HepG2 (cell line): ENCODE measurements at regions not wholly inside any gene's neighbourhood (a gene's known extent, or its start where the extent isn't known, plus 50 kb on each side); places are given as distances from the start of the nearest gene placed in this dataset.

Experiments used
- ATAC-seq: fragments of 200-7000 bp; cut with Tn5 transposase; 3 replicates; pipeline ENCODE4 v1.9.1; 2020; ENCODE audit warnings: mild to moderate bottlenecking, moderate library complexity
- BruUV-seq: library from RNA; stranded (reverse); fragments of 400-500 nt; replicated peaks from 2 replicates; lab custom pipeline; 2021; lab: Mats Ljungman, UMichigan
- CTCF ChIA-PET: fragments of 300-600 bp; formaldehyde crosslinking; extraction: SDS; loops from one replicate; lab custom pipeline; 2021; ENCODE audit warnings: low total read pairs, inconsistent platforms, low intra/inter-chr PET ratio; lab: Yijun Ruan, JAX
- POLR2A ChIA-PET: fragments of 350-600 bp; sonication (Branson Sonifier 250); formaldehyde crosslinking; loops from one replicate; lab custom pipeline; 2020; ENCODE audit warnings: antibody characterized with exemption, inconsistent platforms; lab: Yijun Ruan, JAX
- DNase-seq: peaks from one replicate; pipeline ENCODE4 v3.0.0-alpha.2; 2015; ENCODE audit warnings: low spot score
- FAIRE-seq: peaks from 3 replicates; lab custom pipeline; 2011; peaks lifted over from hg19 to GRCh38; lab: Jason Lieb, UNC
- H2AFZ ChIP-seq: one replicate; pipeline ENCODE4 v1.6.1; 2011; ENCODE audit warnings: low read length, inconsistent platforms
- H3K27ac ChIP-seq: fragments of 300-600 bp; 3 replicates; pipeline ENCODE4 v1.8.0; 2011; ENCODE audit warnings: mixed run types, mild to moderate bottlenecking, mixed read lengths, low read length, inconsistent platforms; ENCODE audit not compliant: insufficient read depth; ENCODE audit errors: extremely low read length
- H3K27me3 ChIP-seq, 2 experiments: fragments of 200-600 bp in 1 of 2; 2 replicates in 1 of 2; 3 replicates in 1 of 2; pipeline versions ENCODE4 v1.6.0 to v1.8.0; 2011; ENCODE audit warnings: low read length in 2 of 2, mild to moderate bottlenecking in 2 of 2, moderate library complexity in 2 of 2, inconsistent platforms in 1 of 2; ENCODE audit not compliant: insufficient read depth in 2 of 2, control insufficient read depth in 1 of 2
- H3K36me3 ChIP-seq, 2 experiments: fragments of 200-600 bp in 1 of 2; replicated peaks in 1 of 2; 2 replicates in 1 of 2; 3 replicates in 1 of 2; pipeline versions ENCODE4 v1.5.1 to v1.8.0; 2011; ENCODE audit warnings: low read length in 2 of 2, inconsistent platforms in 1 of 2; ENCODE audit not compliant: insufficient read depth in 2 of 2, control insufficient read depth in 1 of 2
- H3K4me1 ChIP-seq: 2 replicates; pipeline ENCODE4 v1.5.1; 2012; ENCODE audit warnings: low read length, inconsistent platforms; ENCODE audit not compliant: insufficient read depth
- H3K4me2 ChIP-seq: 2 replicates; pipeline ENCODE4 v1.6.0; 2011; ENCODE audit warnings: low read depth, low read length, inconsistent platforms
- H3K4me3 ChIP-seq, 3 experiments: fragments of 200-600 bp in 1 of 3; sonication (generic), shearing (Covaris generic) in 1 of 3; replicated peaks in 1 of 3; 2 replicates each; pipeline ENCODE4 v1.5.1; 2011 to 2016; ENCODE audit warnings: low read length in 3 of 3, inconsistent platforms in 2 of 3, low read depth in 2 of 3, mild to moderate bottlenecking in 2 of 3, control low read depth in 1 of 3, mixed read lengths in 1 of 3; ENCODE audit not compliant: insufficient read depth in 1 of 3
- H3K79me2 ChIP-seq: one replicate; pipeline ENCODE4 v1.6.1; 2011; ENCODE audit warnings: low read length, inconsistent platforms; ENCODE audit not compliant: insufficient read depth
- H3K9ac ChIP-seq: 2 replicates; pipeline ENCODE4 v1.6.0; 2011; ENCODE audit warnings: mild to moderate bottlenecking, low read depth, low read length, inconsistent platforms; ENCODE audit not compliant: insufficient read depth
- H3K9me3 ChIP-seq: 2 replicates; pipeline ENCODE4 v1.5.1; 2012; ENCODE audit warnings: mild to moderate bottlenecking, low read length
- H4K20me1 ChIP-seq: 2 replicates; pipeline ENCODE4 v1.6.0; 2011; ENCODE audit warnings: inconsistent platforms, mild to moderate bottlenecking, low read length, moderate library complexity; ENCODE audit not compliant: insufficient read depth
- ATAD3A ChIP-seq: sonication (generic); formaldehyde crosslinking; IDR thresholded peaks from 2 replicates; pipeline ENCODE4 v1.4.0; 2020; ENCODE audit warnings: missing genetic modification reagents
- CHD4 ChIP-seq: fragments of 200-600 bp; sonication (generic); IDR thresholded peaks from 2 replicates; pipeline ENCODE4 v1.7.0; 2017; ENCODE audit warnings: mild to moderate bottlenecking, low read length, borderline replicate concordance
- EZH2 ChIP-seq: conservative IDR thresholded peaks from 2 replicates; pipeline ENCODE4 v1.6.1; 2012; ENCODE audit warnings: mild to moderate bottlenecking, low read depth, low read length, moderate library complexity
- HIC2 ChIP-seq: sonication (generic); formaldehyde crosslinking; IDR thresholded peaks from 2 replicates; pipeline ENCODE4 v1.9.0; 2022; ENCODE audit warnings: low read depth, missing genetic modification reagents
- NCOA1 ChIP-seq: sonication (generic); formaldehyde crosslinking; IDR thresholded peaks from 2 replicates; pipeline ENCODE4 v1.9.0; 2021; ENCODE audit warnings: missing genetic modification reagents
- NFATC3 ChIP-seq: sonication (generic); formaldehyde crosslinking; IDR thresholded peaks from 2 replicates; pipeline ENCODE4 v1.5.1; 2020; ENCODE audit warnings: mild to moderate bottlenecking, missing genetic modification reagents
- ONECUT2 ChIP-seq: sonication (generic); formaldehyde crosslinking; IDR thresholded peaks from 2 replicates; pipeline ENCODE4 v1.4.0; 2020; ENCODE audit warnings: missing genetic modification reagents
- POLR2A ChIP-seq, 2 experiments: IDR thresholded peaks; 2 replicates each; pipeline ENCODE4 v1.6.1; 2011; ENCODE audit warnings: low read depth in 2 of 2, low read length in 2 of 2, mild to moderate bottlenecking in 1 of 2, moderate library complexity in 1 of 2; ENCODE audit not compliant: insufficient read depth in 1 of 2
- REXO4 ChIP-seq: sonication (generic); formaldehyde crosslinking; IDR thresholded peaks from 2 replicates; pipeline ENCODE4 v1.8.0; 2022; ENCODE audit warnings: missing genetic modification reagents, mild to moderate bottlenecking, borderline replicate concordance
- TBP ChIP-seq: sonication (generic); formaldehyde crosslinking; IDR thresholded peaks from 2 replicates; pipeline ENCODE4 v1.5.0; 2020; ENCODE audit warnings: missing genetic modification reagents
- ZFP82 ChIP-seq: sonication (generic); formaldehyde crosslinking; IDR thresholded peaks from 2 replicates; pipeline ENCODE4 v1.5.1; 2020; ENCODE audit warnings: mild to moderate bottlenecking, missing genetic modification reagents, borderline replicate concordance
- ZMYM3 ChIP-seq: sonication (generic); formaldehyde crosslinking; IDR thresholded peaks from 2 replicates; pipeline ENCODE4 v1.5.1; 2020; ENCODE audit warnings: mild to moderate bottlenecking, missing genetic modification reagents
- ZNF263 ChIP-seq: sonication (generic); formaldehyde crosslinking; IDR thresholded peaks from 2 replicates; pipeline ENCODE4 v1.4.0; 2020; ENCODE audit warnings: missing genetic modification reagents
- ZNF569 ChIP-seq: sonication (generic); formaldehyde crosslinking; IDR thresholded peaks from 2 replicates; pipeline ENCODE4 v1.5.0; 2020; ENCODE audit warnings: mild to moderate bottlenecking, missing genetic modification reagents, moderate library complexity, borderline replicate concordance
- ZNF598 ChIP-seq: sonication (generic); formaldehyde crosslinking; IDR thresholded peaks from 2 replicates; pipeline ENCODE4 v1.5.1; 2020; ENCODE audit warnings: mild to moderate bottlenecking, missing genetic modification reagents, borderline replicate concordance
- ZNF768 ChIP-seq: sonication (generic); formaldehyde crosslinking; IDR thresholded peaks from 2 replicates; pipeline ENCODE4 v1.4.0; 2020; ENCODE audit warnings: missing genetic modification reagents
- WGBS: methylation state at CpG from one replicate; pipeline ENCODE4 v1.1.6; 2017; ENCODE audit warnings: low lambda C conversion rate; 5-methylcytosine and 5-hydroxymethylcytosine counted together
- in situ Hi-C: cut with HindIII; loops from 2 replicates; pipeline ENCODE4 v1.10.0; 2017; ENCODE audit warnings: low pct_unique_long_range_greater_than_20kb; ENCODE audit not compliant: extremely low pct_ligation_motif_present
- intact Hi-C: fragments of 100-400 bp; cut with micrococcal nuclease; formaldehyde crosslinking; loops from one replicate; pipeline ENCODE4 v1.10.0; 2022; ENCODE audit not compliant: unreplicated experiment
- TF ChIP-seq, protein P1 (sequence below): sonication (generic); formaldehyde crosslinking; conservative IDR thresholded peaks from 2 replicates; pipeline ENCODE4 v1.4.0; 2020; ENCODE audit warnings: missing genetic modification reagents

DNA sequence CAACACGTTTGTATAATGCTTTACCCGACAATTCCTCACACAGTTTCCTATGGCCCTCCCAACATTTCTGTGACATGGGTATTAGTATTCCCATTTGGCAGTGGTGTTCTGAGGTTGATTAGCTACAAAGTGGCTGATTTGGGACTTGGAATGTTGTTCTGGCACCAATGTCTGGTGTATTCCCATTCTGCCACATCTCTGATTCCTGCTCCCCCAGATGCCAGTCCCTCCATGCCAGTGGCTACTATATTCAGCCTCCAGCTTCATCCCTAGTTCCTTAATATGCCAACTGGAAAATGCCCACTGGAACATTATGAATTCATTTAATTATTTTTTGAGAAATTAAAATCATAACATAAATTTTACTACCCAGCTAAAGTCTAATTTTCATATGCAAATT is 60.6 kb upstream of the NBEA start:
- Histone ChIP-seq H3K4me3 (no peak overlapping the region), H3K36me3 (no peaks in the 10 kb centered on the region), H2AFZ (no peak overlapping the region), H3K79me2 (no peaks in the 10 kb centered on the region), H3K27ac (no peak overlapping the region), H3K4me2 (no peak overlapping the region), H3K9me3 (no peaks in the 10 kb centered on the region), H4K20me1 (no peaks in the 10 kb centered on the region), H3K4me1 (peaks cover 7% of the 10 kb centered on the region; the same call in 1 of the 2 replicates), H3K9ac (no peak overlapping the region), H3K27me3 (peaks cover 0 to 3% of the 10 kb centered on the region in 2 experiments; a peak in 1 of 5 replicates)
- POLR2A ChIA-PET: no interaction called here
- intact Hi-C loops: no loop called here
- DNase-seq (no peak), FAIRE-seq (no peak), ATAC-seq (no peak)
- CTCF ChIA-PET: no interaction called here
- 0% methylated on average over 2 of the region's 2 CpGs for WGBS
- TF ChIP-seq ZNF598 (CRISPR knock-in tag) (no peak), CHD4 (no peak), NFATC3 (CRISPR knock-in tag) (no peak), ONECUT2 (CRISPR knock-in tag) (no peak), HIC2 (CRISPR knock-in tag) (no peak), EZH2 (0 out of 2 replicates have a peak, but pooled peaks have one; percentile 35), ZFP82 (CRISPR knock-in tag) (no peak)
- no TSS peak for BruUV-seq
- in situ Hi-C loops: no loop called here

DNA sequence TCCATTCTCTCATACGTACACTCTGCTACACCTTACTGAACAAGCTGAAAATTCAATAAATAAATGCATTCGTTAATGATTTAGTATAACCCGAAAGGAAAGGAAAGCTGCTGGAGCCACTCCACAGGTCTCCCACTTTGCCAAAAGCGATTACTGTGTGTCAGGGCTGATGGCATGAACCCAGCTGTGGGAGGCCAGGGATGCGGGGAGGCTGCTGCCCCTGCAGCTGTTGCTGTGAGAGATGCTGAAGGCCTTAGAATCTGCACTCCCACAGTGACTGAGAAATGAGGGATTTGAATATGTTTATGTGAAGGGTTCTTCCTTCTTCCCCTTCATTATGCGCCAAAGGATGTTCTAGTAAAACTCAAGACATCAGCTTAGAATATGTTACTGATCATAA is 58.7 kb upstream of the NBEA start:
- ATAC-seq: no peak
- 15% methylated on average over 6 of the region's 6 CpGs for WGBS
- Histone ChIP-seq H3K9ac (no peak overlapping the region), H3K79me2 (no peaks in the 10 kb centered on the region), H3K4me3 (no peak overlapping the region), H3K27ac (no peak overlapping the region), H2AFZ (no peak overlapping the region), H3K4me2 (no peak overlapping the region), H3K27me3 (peaks cover 0 to 3% of the 10 kb centered on the region in 2 experiments; a peak in 1 of 5 replicates), H3K4me1 (peaks cover 7% of the 10 kb centered on the region; the same call in 1 of the 2 replicates), H4K20me1 (no peaks in the 10 kb centered on the region), H3K9me3 (no peaks in the 10 kb centered on the region), H3K36me3 (no peaks in the 10 kb centered on the region)
- intact Hi-C loops: no loop called here
- no peak for FAIRE-seq
- ChIA-PET CTCF (no interaction called here), POLR2A (no interaction called here)
- no TSS peak for BruUV-seq
- in situ Hi-C loops: no loop called here
- DNase-seq: no peak
- no peak for TF ChIP-seq ZNF263
- no peak for TF ChIP-seq TBP (CRISPR knock-in tag)
- TF ChIP-seq ATAD3A (CRISPR knock-in tag): no peak
- TF ChIP-seq ZMYM3 (CRISPR knock-in tag): no peak
- no peak for TF ChIP-seq POLR2A (IDR thresholded peaks at IDR 0.05; ENCODE audit: insufficient read depth in 1 of 2, low read depth in 2 of 2, low read length in 2 of 2)
- no peak for TF ChIP-seq NCOA1 (CRISPR knock-in tag)
- no peak for TF ChIP-seq REXO4 (CRISPR knock-in tag)
- TF ChIP-seq, protein P1, sequence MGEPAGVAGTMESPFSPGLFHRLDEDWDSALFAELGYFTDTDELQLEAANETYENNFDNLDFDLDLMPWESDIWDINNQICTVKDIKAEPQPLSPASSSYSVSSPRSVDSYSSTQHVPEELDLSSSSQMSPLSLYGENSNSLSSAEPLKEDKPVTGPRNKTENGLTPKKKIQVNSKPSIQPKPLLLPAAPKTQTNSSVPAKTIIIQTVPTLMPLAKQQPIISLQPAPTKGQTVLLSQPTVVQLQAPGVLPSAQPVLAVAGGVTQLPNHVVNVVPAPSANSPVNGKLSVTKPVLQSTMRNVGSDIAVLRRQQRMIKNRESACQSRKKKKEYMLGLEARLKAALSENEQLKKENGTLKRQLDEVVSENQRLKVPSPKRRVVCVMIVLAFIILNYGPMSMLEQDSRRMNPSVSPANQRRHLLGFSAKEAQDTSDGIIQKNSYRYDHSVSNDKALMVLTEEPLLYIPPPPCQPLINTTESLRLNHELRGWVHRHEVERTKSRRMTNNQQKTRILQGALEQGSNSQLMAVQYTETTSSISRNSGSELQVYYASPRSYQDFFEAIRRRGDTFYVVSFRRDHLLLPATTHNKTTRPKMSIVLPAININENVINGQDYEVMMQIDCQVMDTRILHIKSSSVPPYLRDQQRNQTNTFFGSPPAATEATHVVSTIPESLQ (CRISPR knock-in tag): no peak
- no peak for TF ChIP-seq ZNF768 (CRISPR knock-in tag)
- TF ChIP-seq ZNF569: no peak
